ENCODE measurements at regions not wholly inside any gene's neighbourhood (a gene's known extent, or its start where the extent isn't known, plus 50 kb on each side); places are given as distances from the start of the nearest gene placed in this dataset.

DNA sequence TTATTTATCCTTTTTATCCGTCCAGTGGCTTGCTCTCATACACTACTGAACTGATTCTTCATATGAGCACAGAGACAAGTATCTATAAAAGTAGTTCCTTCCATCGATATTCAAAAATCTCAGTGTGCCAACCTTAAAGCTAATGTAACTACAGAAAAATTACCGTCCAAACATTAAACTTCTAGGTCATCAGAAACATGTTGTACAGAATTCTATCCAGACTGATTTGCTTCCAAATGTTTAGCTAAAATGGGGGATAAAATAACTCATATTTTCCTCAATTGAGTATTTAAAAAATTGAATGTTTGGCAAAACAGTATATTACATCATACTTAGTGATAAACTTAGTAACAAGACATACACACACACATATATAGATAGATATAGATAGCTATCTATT, 584.7 kb upstream of the SEMA3D start:
- TF ChIP-seq, protein P1, sequence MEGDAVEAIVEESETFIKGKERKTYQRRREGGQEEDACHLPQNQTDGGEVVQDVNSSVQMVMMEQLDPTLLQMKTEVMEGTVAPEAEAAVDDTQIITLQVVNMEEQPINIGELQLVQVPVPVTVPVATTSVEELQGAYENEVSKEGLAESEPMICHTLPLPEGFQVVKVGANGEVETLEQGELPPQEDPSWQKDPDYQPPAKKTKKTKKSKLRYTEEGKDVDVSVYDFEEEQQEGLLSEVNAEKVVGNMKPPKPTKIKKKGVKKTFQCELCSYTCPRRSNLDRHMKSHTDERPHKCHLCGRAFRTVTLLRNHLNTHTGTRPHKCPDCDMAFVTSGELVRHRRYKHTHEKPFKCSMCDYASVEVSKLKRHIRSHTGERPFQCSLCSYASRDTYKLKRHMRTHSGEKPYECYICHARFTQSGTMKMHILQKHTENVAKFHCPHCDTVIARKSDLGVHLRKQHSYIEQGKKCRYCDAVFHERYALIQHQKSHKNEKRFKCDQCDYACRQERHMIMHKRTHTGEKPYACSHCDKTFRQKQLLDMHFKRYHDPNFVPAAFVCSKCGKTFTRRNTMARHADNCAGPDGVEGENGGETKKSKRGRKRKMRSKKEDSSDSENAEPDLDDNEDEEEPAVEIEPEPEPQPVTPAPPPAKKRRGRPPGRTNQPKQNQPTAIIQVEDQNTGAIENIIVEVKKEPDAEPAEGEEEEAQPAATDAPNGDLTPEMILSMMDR (IDR thresholded peaks at IDR 0.05) = no peak
- no peak for TF ChIP-seq POLR2A (IDR thresholded peaks at IDR 0.05)

Data from breast epithelium (tissue), 3 donors.